ENCODE measurements at regions not wholly inside any gene's neighbourhood (a gene's known extent, or its start where the extent isn't known, plus 50 kb on each side); places are given as distances from the start of the nearest gene placed in this dataset.
"Not testable (repeated sequence)": the region's sequence is repeated elsewhere in the genome, so short reads cannot be mapped to it uniquely, and the experiment has no call there.

- 82 to 90% (median 88%) methylated on average over 2 of the region's 2 CpGs for WGBS, 5 donors
- intact Hi-C loops (cut with DNase I; ENCODE audit: low total_unique reads) = no loop called here
- no peak overlapping the region for H3K4me3 ChIP-seq
- H3K27ac ChIP-seq = no peak overlapping the region
- no peaks in the 10 kb centered on the region for H3K27me3 ChIP-seq (replicated peaks in 1 of 7)
- H3K4me1 ChIP-seq = no peaks in the 10 kb centered on the region
- no peaks in the 10 kb centered on the region for H3K36me3 ChIP-seq
- no peak for DNase-seq
- peaks cover 0 to 20% (median 13%) of the 10 kb centered on the region in 8 donors for H3K9me3 ChIP-seq
- no peak for TF ChIP-seq POLR2AphosphoS5 (IDR thresholded peaks at IDR 0.05)
- no peak for TF ChIP-seq POLR2A (IDR thresholded peaks at IDR 0.05)
- no peak for TF ChIP-seq CTCF (IDR thresholded peaks at IDR 0.05 in 8 of 11, conservative IDR thresholded peaks at IDR 0.05 in 3 of 11)
Observed at GRCh38 chr3:189375532-189375931, 203.8 kb downstream of the TPRG1 start.

- Histone ChIP-seq H3K4me3 (no peak overlapping the region), H3K27me3 (replicated peaks in 1 of 7) (no peaks in the 10 kb centered on the region), H3K9me3 (peaks cover 0 to 6% (median under 1%) of the 10 kb centered on the region in 8 donors), H3K4me1 (no peaks in the 10 kb centered on the region), H3K27ac (no peak overlapping the region), H3K36me3 (no peaks in the 10 kb centered on the region)
- DNase-seq = no peak
- WGBS, 5 donors = 80 to 91% (median 83%) methylated on average over 1 of the region's 1 CpG
- intact Hi-C loops (cut with DNase I; ENCODE audit: low total_unique reads) = no loop called here
- TF ChIP-seq CTCF (IDR thresholded peaks at IDR 0.05 in 8 of 11, conservative IDR thresholded peaks at IDR 0.05 in 3 of 11) (no peak), POLR2A (IDR thresholded peaks at IDR 0.05) (no peak), POLR2AphosphoS5 (IDR thresholded peaks at IDR 0.05) (no peak)
Observed at GRCh38 chr3:189383630-189384029, 211.9 kb downstream of the TPRG1 start.

GRCh38 chr3:189385880-189386279 lies 214.1 kb downstream of the TPRG1 start:
- intact Hi-C loops (cut with DNase I; ENCODE audit: low total_unique reads); H3K4me1 ChIP-seq; H3K27ac ChIP-seq; H3K36me3 ChIP-seq; DNase-seq; H3K9me3 ChIP-seq; H3K27me3 ChIP-seq (replicated peaks in 1 of 7); H3K4me3 ChIP-seq: not testable (repeated sequence)
- 44 to 64% (median 55%) methylated on average over 1 of the region's 1 CpG for WGBS, 5 donors

- no peaks in the 10 kb centered on the region for H3K36me3 ChIP-seq
- DNase-seq = no peak
- intact Hi-C loops (cut with DNase I; ENCODE audit: low total_unique reads) = no loop called here
- H3K27ac ChIP-seq = no peak overlapping the region
- TF ChIP-seq CTCF (IDR thresholded peaks at IDR 0.05 in 8 of 11, conservative IDR thresholded peaks at IDR 0.05 in 3 of 11) = no peak
- TF ChIP-seq POLR2A (IDR thresholded peaks at IDR 0.05) = no peak
- TF ChIP-seq POLR2AphosphoS5 (IDR thresholded peaks at IDR 0.05) = no peak
- no peaks in the 10 kb centered on the region for H3K27me3 ChIP-seq (replicated peaks in 1 of 7)
- no peaks in the 10 kb centered on the region for H3K9me3 ChIP-seq
- no peak overlapping the region for H3K4me3 ChIP-seq
- WGBS, 5 donors = 80 to 95% (median 94%) methylated on average over 3 of the region's 3 CpGs
- no peaks in the 10 kb centered on the region for H3K4me1 ChIP-seq
Observed at GRCh38 chr3:189386739-189387138, 215.0 kb downstream of the TPRG1 start.

GRCh38 chr3:189389346-189389745 lies 217.6 kb downstream of the TPRG1 start:
- H3K27ac ChIP-seq = no peak overlapping the region
- H3K36me3 ChIP-seq = no peaks in the 10 kb centered on the region
- intact Hi-C loops (cut with DNase I; ENCODE audit: low total_unique reads) = no loop called here
- H3K4me1 ChIP-seq = peaks cover 0 to 7% (median 0%) of the 10 kb centered on the region in 6 donors
- no peak overlapping the region for H3K4me3 ChIP-seq
- 83 to 91% (median 89%) methylated on average over 4 of the region's 4 CpGs for WGBS, 5 donors
- TF ChIP-seq POLR2A (IDR thresholded peaks at IDR 0.05) (no peak), CTCF (IDR thresholded peaks at IDR 0.05 in 8 of 11, conservative IDR thresholded peaks at IDR 0.05 in 3 of 11) (no peak), POLR2AphosphoS5 (IDR thresholded peaks at IDR 0.05) (no peak)
- no peaks in the 10 kb centered on the region for H3K9me3 ChIP-seq
- no peaks in the 10 kb centered on the region for H3K27me3 ChIP-seq (replicated peaks in 1 of 7)
- DNase-seq = no peak
